A549 (cell line): ENCODE measurements at regions not wholly inside any gene's neighbourhood (a gene's known extent, or its start where the extent isn't known, plus 50 kb on each side); places are given as distances from the start of the nearest gene placed in this dataset.
"Not testable (repeated sequence)": the region's sequence is repeated elsewhere in the genome, so short reads cannot be mapped to it uniquely, and the experiment has no call there.

Experiments
- ATAC-seq, 2 experiments: fragments of 200-7000 bp in 1 of 2; fragments of >200 bp in 1 of 2; cut with Nextera tagmentation in 1 of 2; cut with Tn5 transposase in 1 of 2; 3 replicates each; pipeline versions ENCODE4 v1.8.0 to v1.9.1; 2018 to 2020; ENCODE audit warnings: mild to moderate bottlenecking in 1 of 2, moderate library complexity in 1 of 2
- CTCF ChIA-PET: fragments of 300-600 bp; sonication (Branson Sonifier 250); formaldehyde crosslinking; extraction: SDS; loops from one replicate; lab custom pipeline; 2021; ENCODE audit warnings: antibody characterized with exemption, inconsistent platforms; lab: Yijun Ruan, JAX
- POLR2A ChIA-PET: fragments of 350-600 bp; formaldehyde crosslinking; extraction: SDS; loops from one replicate; lab custom pipeline; 2021; ENCODE audit warnings: antibody characterized with exemption, inconsistent platforms; lab: Yijun Ruan, JAX
- DNase-seq, 2 experiments: peaks; one replicate each; pipeline versions ENCODE4 v3.0.0 to v3.0.0-alpha.2; 2011 to 2016; ENCODE audit warnings: low read depth in 1 of 2, low spot score in 1 of 2
- FAIRE-seq: peaks from 2 replicates; lab custom pipeline; 2011; peaks lifted over from hg19 to GRCh38; lab: Jason Lieb, UNC
- H3K27ac ChIP-seq, 2 experiments: fragments of >200 bp; sonication (Bioruptor Twin); formaldehyde crosslinking; 3 replicates each; pipeline ENCODE4 v1.5.1; 2016 to 2017
- H3K4me1 ChIP-seq: fragments of >200 bp; sonication (Bioruptor Twin); formaldehyde crosslinking; 3 replicates; pipeline ENCODE4 v1.6.1; 2016
- H3K4me2 ChIP-seq: fragments of >200 bp; sonication (Bioruptor Twin); formaldehyde crosslinking; 3 replicates; pipeline ENCODE4 v1.6.1; 2016
- H3K4me3 ChIP-seq: fragments of >200 bp; sonication (Bioruptor Twin); formaldehyde crosslinking; 3 replicates; pipeline ENCODE4 v1.5.1; 2016
- H3K9me3 ChIP-seq: fragments of >200 bp; sonication (Bioruptor Twin); formaldehyde crosslinking; 3 replicates; pipeline ENCODE4 v1.6.1; 2016
- CBX2 ChIP-seq: fragments of 200-600 bp; sonication (generic); IDR thresholded peaks from 2 replicates; pipeline ENCODE4 v1.6.1; 2016; ENCODE audit warnings: low read depth, mild to moderate bottlenecking, borderline replicate concordance
- CBX8 ChIP-seq: fragments of 200-600 bp; sonication (generic); IDR thresholded peaks from 2 replicates; pipeline ENCODE4 v1.6.1; 2016
- CTCF ChIP-seq: fragments of >200 bp; sonication (Bioruptor Twin); formaldehyde crosslinking; IDR thresholded peaks from 3 replicates; pipeline ENCODE4 v1.5.1; 2016
- ESRRA ChIP-seq: fragments of 150-350 bp; IDR thresholded peaks from 2 replicates; pipeline ENCODE4 v1.6.1; 2014; ENCODE audit warnings: mild to moderate bottlenecking, low read length, borderline replicate concordance
- FOSL2 ChIP-seq, 2 experiments: fragments of 450-650 bp in 1 of 2; fragments of >200 bp in 1 of 2; sonication (Bioruptor Twin) in 1 of 2; formaldehyde crosslinking; IDR thresholded peaks; 2 replicates each; pipeline versions ENCODE4 v1.5.0 to v1.6.1; 2016 to 2020; ENCODE audit warnings: mild to moderate bottlenecking in 1 of 2, moderate library complexity in 1 of 2
- FOXS1 ChIP-seq: fragments of 250-450 bp; sonication (Bioruptor Pico); IDR thresholded peaks from 2 replicates; pipeline ENCODE4 v1.5.0; 2020; ENCODE audit warnings: mild to moderate bottlenecking, moderate library complexity
- GATA3 ChIP-seq: IDR thresholded peaks from 2 replicates; pipeline ENCODE4 v1.6.1; 2012; ENCODE audit warnings: borderline replicate concordance
- HES2 ChIP-seq: fragments of >200 bp; sonication (Bioruptor Twin); formaldehyde crosslinking; IDR thresholded peaks from 2 replicates; pipeline ENCODE4 v1.6.1; 2016
- HOXB5 ChIP-seq: fragments of 250-450 bp; sonication (Bioruptor Pico); IDR thresholded peaks from 2 replicates; pipeline ENCODE4 v1.5.0; 2020; ENCODE audit warnings: mild to moderate bottlenecking, moderate library complexity
- JUNB ChIP-seq: fragments of >200 bp; sonication (Bioruptor Twin); formaldehyde crosslinking; IDR thresholded peaks from 2 replicates; pipeline ENCODE4 v1.6.1; 2016
- KDM1A ChIP-seq: fragments of 200-600 bp; sonication (generic); IDR thresholded peaks from 2 replicates; pipeline ENCODE4 v1.6.1; 2016; ENCODE audit warnings: low read depth, mild to moderate bottlenecking
- MAZ ChIP-seq: fragments of 150-350 bp; IDR thresholded peaks from 2 replicates; pipeline ENCODE4 v1.6.1; 2014; ENCODE audit warnings: antibody characterized with exemption, low read depth, low read length, borderline replicate concordance
- MYC ChIP-seq: IDR thresholded peaks from 2 replicates; pipeline ENCODE4 v1.6.1; 2012; ENCODE audit warnings: mild to moderate bottlenecking, inconsistent platforms, low read length, improper control_type of control experiment, borderline replicate concordance
- NFE2L2 ChIP-seq: fragments of 150-350 bp; conservative IDR thresholded peaks from 2 replicates; pipeline ENCODE4 v1.6.1; 2014; ENCODE audit warnings: low read length
- PBX3 ChIP-seq: IDR thresholded peaks from 2 replicates; pipeline ENCODE4 v1.6.1; 2012
- PHF8 ChIP-seq: fragments of 200-600 bp; sonication (generic); IDR thresholded peaks from 2 replicates; pipeline ENCODE4 v1.6.1; 2016; ENCODE audit warnings: low read depth, mild to moderate bottlenecking, antibody characterized with exemption, moderate library complexity, borderline replicate concordance
- POLR2AphosphoS2 ChIP-seq: conservative IDR thresholded peaks from 2 replicates; pipeline ENCODE4 v1.6.1; 2012; ENCODE audit warnings: low read length, improper control_type of control experiment, inconsistent platforms
- RARB ChIP-seq: fragments of 250-450 bp; sonication (Bioruptor Pico); IDR thresholded peaks from 2 replicates; pipeline ENCODE4 v1.8.0; 2021; ENCODE audit warnings: mild to moderate bottlenecking, moderate library complexity
- TFCP2L1 ChIP-seq: fragments of 250-450 bp; sonication (Bioruptor Pico); IDR thresholded peaks from 2 replicates; pipeline ENCODE4 v1.5.0; 2021; ENCODE audit warnings: mild to moderate bottlenecking
- ZC3H11A ChIP-seq: fragments of 450-650 bp; IDR thresholded peaks from 2 replicates; pipeline ENCODE4 v1.6.1; 2014; ENCODE audit warnings: antibody characterized with exemption, mild to moderate bottlenecking
- WGBS: methylation state at CpG from one replicate; pipeline ENCODE4 v1.1.6; 2017; ENCODE audit errors: missing lambda C conversion rate; 5-methylcytosine and 5-hydroxymethylcytosine counted together

- H3K27ac ChIP-seq: no peak overlapping the region
- 65% methylated on average over 3 of the region's 3 CpGs for WGBS
- H3K4me2 ChIP-seq: no peak overlapping the region
- FAIRE-seq (no peak), DNase-seq (no peak), ATAC-seq (no peak)
- peaks cover 4% of the 10 kb centered on the region; the same call in 1 of the 3 replicates for H3K9me3 ChIP-seq
- ChIA-PET POLR2A (no interaction called here), CTCF (interaction anchor here (0.6 kb wide), 1 partner anchor 167 kb away, joined by 3 read pairs; no protein-coding TSS in a partner anchor)
- TF ChIP-seq CTCF: no peak
- TF ChIP-seq JUNB: no peak
- no peak for TF ChIP-seq MYC
- no peak for TF ChIP-seq MAZ
- TF ChIP-seq NFE2L2: no peak
- TF ChIP-seq CBX2: no peak
- H3K4me3 ChIP-seq: no peak overlapping the region
- H3K4me1 ChIP-seq: no peaks in the 10 kb centered on the region
Observed at GRCh38 chr22:47865626-47866025, 1103.2 kb downstream of the TBC1D22A start.

- FAIRE-seq (no peak), ATAC-seq (no peak)
- no peaks in the 10 kb centered on the region for H3K9me3 ChIP-seq
- POLR2A ChIA-PET: no interaction called here
- CTCF ChIA-PET: no interaction called here
- no peak for TF ChIP-seq ZC3H11A
- TF ChIP-seq TFCP2L1 (CRISPR knock-in tag): no peak
- no peak for TF ChIP-seq RARB
- TF ChIP-seq GATA3: no peak
- TF ChIP-seq, all 56 proteins: peak for 0
- Histone ChIP-seq H3K4me2 (no peak overlapping the region), H3K4me1 (no peaks in the 10 kb centered on the region), H3K27ac (no peak overlapping the region), H3K4me3 (no peak overlapping the region)
- no peak for DNase-seq
- 36% methylated on average over 4 of the region's 4 CpGs for WGBS
Observed at GRCh38 chr22:47862394-47862793, 1099.9 kb downstream of the TBC1D22A start.

GRCh38 chr22:47860907-47861306, 1098.5 kb downstream of the TBC1D22A start:
- DNase-seq, H3K27ac ChIP-seq, H3K9me3 ChIP-seq, H3K4me1 ChIP-seq, H3K4me2 ChIP-seq, H3K4me3 ChIP-seq, FAIRE-seq, CTCF ChIA-PET, ATAC-seq, POLR2A ChIA-PET: not testable (repeated sequence)
- WGBS: 59% methylated on average over 6 of the region's 9 CpGs

- Histone ChIP-seq H3K27ac (no peak overlapping the region), H3K4me2 (no peak overlapping the region), H3K4me3 (no peak overlapping the region), H3K9me3 (no peaks in the 10 kb centered on the region), H3K4me1 (no peaks in the 10 kb centered on the region)
- TF ChIP-seq HES2: no peak
- TF ChIP-seq FOXS1: no peak
- no peak for TF ChIP-seq CBX8
- no peak for TF ChIP-seq FOSL2 (IDR thresholded peaks at IDR 0.05)
- no peak for TF ChIP-seq FOSL2 (CRISPR knock-in tag; IDR thresholded peaks at IDR 0.05)
- no peak for TF ChIP-seq HOXB5
- TF ChIP-seq POLR2AphosphoS2: no peak
- no peak for TF ChIP-seq PBX3
- no peak for TF ChIP-seq ESRRA
- no peak for TF ChIP-seq PHF8
- no peak for TF ChIP-seq KDM1A
- DNase-seq (no peak), ATAC-seq (no peak), FAIRE-seq (no peak)
- ChIA-PET POLR2A (no interaction called here), CTCF (no interaction called here)
- 40% methylated on average over 7 of the region's 7 CpGs for WGBS
Observed at GRCh38 chr22:47859881-47860525, 1097.6 kb downstream of the TBC1D22A start.
